ENCODE measurements at regions not wholly inside any gene's neighbourhood (a gene's known extent, or its start where the extent isn't known, plus 50 kb on each side); places are given as distances from the start of the nearest gene placed in this dataset.
A peak's percentile ranks its signal among the peaks of the same experiment; 100 is the strongest.
"Not testable (repeated sequence)": the region's sequence is repeated elsewhere in the genome, so short reads cannot be mapped to it uniquely, and the experiment has no call there.

GRCh38 chr2:155513248-155513647, 814.8 kb downstream of the KCNJ3 start:
- no peak for DNase-seq

GRCh38 chr2:155502766-155503165, 804.3 kb downstream of the KCNJ3 start:
- DNase-seq: no peak

GRCh38 chr2:155498106-155498505, 799.6 kb downstream of the KCNJ3 start:
- no peak for DNase-seq

DNA sequence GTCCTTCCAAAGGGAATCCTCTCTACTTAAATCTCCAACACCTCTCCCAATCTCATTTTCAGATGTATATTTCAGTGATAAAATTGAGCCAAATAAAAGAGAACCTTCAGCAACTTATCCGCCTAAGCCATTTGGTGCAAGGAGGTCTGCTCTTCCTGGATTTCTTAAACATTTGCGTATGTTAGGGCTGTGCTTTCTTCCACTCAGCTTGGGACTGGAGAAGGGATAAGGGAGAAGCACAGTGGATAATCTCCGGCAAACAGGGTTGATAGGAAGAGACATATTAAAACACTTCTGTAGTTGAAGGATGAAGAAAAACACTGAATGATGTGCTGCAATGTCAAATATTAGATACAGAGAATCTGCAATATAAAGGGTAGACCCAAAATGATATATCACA, 796.2 kb downstream of the KCNJ3 start:
- no peak for DNase-seq

GRCh38 chr2:155485141-155485842, 786.8 kb downstream of the KCNJ3 start:
- no peak for DNase-seq

DNA sequence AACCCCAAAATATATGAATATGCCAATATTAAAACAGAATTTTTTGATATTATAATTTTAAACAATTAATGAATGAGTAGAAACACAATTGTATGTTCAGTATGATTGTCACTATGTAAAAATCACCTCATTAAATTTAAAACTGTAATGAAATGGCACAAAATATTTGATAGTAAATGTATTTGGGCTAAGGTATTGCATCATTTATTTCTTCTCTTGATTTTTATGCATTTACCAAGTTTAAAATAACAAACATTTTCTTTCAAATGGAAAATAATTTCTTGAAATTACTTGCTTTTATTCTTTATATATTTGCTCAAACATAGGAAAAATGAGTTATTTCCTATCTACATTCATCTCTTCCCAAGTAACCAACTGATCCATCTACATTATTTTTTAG, 782.6 kb downstream of the KCNJ3 start:
- DNase-seq: no peak

DNA sequence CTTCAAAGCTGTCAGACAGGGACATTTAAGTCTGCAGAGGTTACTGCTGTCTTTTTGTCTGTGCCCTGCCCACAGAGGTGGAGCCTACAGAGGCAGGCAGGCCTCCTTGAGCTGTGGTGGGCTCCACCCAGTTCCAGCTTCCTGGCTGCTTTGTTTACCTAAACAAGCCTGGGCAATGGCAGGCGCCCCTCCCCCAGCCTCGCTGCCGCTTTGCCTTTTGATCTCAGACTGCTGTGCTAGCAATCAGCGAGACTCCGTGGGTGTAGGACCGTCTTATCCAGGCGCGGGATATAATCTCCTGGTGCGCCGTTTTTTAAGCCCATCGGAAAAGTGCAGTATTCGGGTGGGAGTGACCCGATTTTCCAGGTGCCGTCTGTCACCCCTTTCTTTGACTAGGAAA, 773.5 kb downstream of the KCNJ3 start:
- DNase-seq: not testable (repeated sequence)

- DNase-seq: no peak
These were observed 757.7 kb downstream of the KCNJ3 start for GRCh38 chr2:155456222-155456621.

DNA sequence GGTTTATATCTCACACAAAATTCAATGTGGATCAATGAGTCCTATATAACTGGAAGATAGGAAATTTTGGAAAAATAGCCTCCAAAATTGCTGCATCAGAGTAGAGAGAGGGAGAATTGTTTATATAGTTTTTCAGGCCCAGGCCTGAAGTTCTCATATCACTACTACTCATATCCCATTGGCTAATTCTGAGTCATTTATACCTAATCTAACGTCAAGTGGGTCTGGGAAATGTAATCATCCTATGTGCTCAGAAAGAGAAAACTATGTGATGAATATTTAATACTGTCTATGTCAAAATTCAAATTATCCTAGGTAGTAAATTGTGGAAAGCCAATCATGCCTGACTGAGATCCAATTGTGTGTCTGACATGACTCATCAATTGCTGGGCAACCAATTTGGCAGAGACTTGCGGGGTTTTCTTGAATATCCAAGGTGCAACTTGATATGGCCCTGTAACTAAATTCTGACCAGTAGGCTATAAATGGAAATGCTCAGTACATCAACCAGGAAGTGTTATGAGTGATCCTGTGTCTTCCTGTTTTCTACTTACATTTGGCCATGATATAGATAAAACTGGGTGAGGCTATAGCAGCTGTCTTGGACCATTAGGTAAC, 744.4 kb downstream of the KCNJ3 start:
- no peak for DNase-seq

GRCh38 chr2:155442088-155442487, 743.6 kb downstream of the KCNJ3 start:
- no peak for DNase-seq

- no peak for DNase-seq
These were observed 732.6 kb downstream of the KCNJ3 start for GRCh38 chr2:155431004-155431507.

GRCh38 chr2:155427470-155427869, 729.0 kb downstream of the KCNJ3 start:
- no peak for DNase-seq

- no peak for DNase-seq
These were observed 726.0 kb downstream of the KCNJ3 start for GRCh38 chr2:155424518-155424917.

GRCh38 chr2:155418753-155419152, 720.3 kb downstream of the KCNJ3 start:
- no peak for DNase-seq

DNA sequence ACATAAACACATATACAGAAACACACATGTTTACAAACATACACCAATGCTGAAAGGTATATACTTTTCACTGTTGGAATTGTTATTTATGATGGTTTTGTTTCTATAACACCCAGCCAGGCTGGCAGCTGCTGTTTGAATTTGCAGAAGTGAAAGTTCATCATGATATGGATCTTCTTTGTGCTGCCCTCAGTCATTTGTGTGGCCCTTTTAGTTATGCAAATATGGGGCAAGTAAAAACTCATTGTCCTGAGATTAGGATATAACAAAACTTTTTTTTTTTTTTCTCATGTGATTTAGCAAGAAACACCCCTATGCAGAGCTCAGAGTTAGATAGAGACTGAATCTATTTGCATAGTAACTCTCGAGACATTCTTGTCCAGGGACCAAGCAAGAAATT, 714.1 kb downstream of the KCNJ3 start:
- DNase-seq: no peak

- no peak for DNase-seq
These were observed 706.0 kb downstream of the KCNJ3 start for GRCh38 chr2:155404433-155405002.

DNA sequence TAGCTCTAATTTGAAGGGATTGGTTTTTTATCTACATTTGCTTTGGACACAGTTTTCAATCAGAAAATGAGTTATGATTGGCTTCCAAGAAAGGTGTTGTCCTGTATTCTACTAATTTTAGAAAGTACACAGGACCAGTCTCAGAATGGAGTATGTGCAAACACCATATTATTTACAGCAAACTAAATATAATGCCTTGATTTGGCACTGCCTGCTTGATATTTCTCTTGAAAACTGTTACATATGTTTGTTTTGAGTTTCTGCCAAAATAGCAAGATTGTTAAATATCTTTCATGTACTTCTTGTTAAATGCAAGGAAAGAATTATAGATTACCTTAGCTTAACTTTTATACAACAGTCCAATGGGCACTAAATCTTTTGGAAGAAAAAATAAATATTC, 694.9 kb downstream of the KCNJ3 start:
- peak; percentile 38 to 69 for DNase-seq

- no peak for DNase-seq
These were observed 693.2 kb downstream of the KCNJ3 start for GRCh38 chr2:155391613-155392130.

- DNase-seq: no peak
These were observed 690.7 kb downstream of the KCNJ3 start for GRCh38 chr2:155389224-155389623.

- DNase-seq: no peak
These were observed 686.1 kb downstream of the KCNJ3 start for GRCh38 chr2:155384555-155385123.

DNA sequence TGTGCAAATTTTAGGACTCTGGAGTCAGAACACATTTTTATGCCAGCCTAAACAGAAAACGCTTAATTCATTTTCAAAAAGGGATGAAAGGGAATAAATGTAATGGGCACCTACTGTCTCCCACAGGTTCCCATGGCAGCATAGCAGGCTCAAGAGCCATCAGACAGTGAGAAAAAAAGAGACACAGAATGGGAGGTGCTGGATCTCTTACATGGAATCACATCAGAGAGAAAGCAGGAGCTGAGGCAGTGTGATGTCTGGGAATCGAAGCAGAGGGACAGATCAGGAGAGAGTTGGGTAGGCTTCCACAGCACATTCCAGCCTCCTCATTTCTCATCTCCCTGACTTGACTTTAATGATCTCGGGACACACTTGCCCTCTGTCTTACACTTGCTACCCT, 684.3 kb downstream of the KCNJ3 start:
- DNase-seq: peak in 1 of 2 experiments; percentile 5

- DNase-seq: peak in 1 of 2 experiments; percentile 10
These were observed 682.9 kb downstream of the KCNJ3 start for GRCh38 chr2:155381436-155381835.

- no peak for DNase-seq
These were observed 681.0 kb downstream of the KCNJ3 start for GRCh38 chr2:155379494-155379893.
